Activated T-cell treated with anti-CD3 and anti-CD28 coated beads, Interleukin-2, amount 50 U/mL, for 1 hour (primary cell): ENCODE measurements at regions not wholly inside any gene's neighbourhood (a gene's known extent, or its start where the extent isn't known, plus 50 kb on each side); places are given as distances from the start of the nearest gene placed in this dataset.
"Not testable (repeated sequence)": the region's sequence is repeated elsewhere in the genome, so short reads cannot be mapped to it uniquely, and the experiment has no call there.

Source experiments
- DNase-seq: peaks from one replicate; pipeline ENCODE4 v3.0.0-alpha.2; 2020

DNA sequence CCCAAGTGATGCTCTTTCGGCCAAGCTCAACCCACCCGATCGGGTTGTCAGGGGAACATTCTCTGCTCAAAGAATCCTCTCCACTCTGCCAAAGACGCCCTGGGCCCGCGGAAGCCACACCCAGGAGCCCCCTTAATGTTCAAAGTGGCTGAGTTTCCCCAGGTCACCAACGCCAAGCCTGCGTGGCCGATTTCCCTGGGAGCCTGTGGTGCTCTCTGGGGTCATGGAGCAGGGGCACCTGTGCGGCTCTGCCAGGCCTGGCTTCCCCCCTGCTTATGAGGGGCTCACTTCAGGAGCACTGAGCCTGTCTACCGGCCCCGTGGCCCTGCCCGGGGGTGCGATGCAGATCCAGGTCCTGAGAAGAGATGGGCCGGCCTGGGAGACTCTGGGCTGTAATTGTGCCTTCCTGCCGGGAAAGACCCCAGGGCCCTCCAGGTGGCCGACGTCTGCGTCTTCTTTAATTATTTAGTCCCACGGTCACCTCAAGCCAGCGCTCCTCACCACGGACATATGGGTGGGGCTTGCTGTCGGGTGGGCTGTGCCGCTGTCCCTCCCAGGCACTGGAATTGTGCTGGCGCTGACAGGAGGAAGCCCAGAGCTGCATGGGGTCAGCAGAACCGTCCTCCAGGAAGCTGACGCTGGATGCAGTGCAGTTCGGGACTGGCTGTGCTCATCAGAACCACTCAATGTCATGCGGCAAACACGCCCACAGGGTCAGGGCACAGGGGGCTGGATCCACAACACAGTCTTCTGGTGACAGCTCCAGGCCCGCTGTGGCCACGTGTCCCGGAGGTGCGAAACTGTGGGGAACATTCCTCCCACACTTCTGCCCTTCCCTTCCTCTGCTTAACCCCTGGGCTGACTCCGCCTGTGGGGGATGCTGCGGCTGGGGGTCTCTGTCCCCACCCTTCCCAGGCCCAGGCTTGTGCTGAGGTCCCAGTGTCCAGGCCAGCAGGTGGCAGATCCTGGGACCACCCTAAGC is 267.6 kb upstream of the SFSWAP start:
- DNase-seq, result no peak

DNA sequence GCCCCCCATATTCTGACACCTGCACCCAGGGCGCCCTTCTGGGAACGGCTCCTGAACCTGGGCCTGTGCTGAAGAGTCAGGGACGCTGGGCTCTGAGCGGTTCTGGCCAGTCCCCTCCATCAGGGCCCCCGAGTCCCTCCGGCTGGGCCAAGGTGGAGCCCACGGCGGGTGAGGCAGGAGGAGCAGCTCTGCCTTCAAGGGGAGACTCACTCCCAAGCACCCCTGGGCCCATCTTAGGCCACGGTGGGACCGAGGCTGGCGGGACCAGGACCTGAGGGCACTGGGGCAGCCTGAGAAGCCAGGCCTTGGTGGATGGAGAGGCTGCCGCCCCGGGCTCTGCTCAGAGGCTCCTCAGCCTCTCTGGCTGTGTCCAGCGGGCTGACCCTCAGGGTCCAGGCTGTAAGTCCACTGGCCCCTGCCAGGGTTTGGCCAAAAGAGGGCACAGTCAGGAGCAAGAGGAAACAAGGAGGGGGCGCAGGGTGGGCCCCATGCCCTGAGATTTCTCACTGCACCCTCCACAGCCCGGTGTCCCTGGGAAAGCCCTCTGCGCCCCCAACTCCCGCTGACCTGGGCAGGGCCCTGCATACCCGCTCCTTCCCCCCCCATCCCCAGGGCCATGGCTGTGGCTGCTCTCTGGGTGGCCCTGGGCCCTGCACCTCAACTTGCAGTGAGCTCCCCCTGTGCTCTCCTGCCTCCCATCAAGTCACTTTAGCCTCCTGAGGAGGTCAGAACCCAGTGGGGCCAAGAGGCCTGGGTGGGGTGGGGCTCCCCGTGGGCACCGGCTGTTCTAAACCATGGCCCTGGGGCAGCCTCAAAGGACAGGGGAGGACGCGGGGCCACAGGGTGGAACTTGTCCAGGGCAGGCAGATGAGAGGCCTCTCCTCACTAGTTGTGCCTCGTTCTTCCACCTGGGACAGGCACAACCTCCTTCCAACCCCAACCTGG is 266.4 kb upstream of the SFSWAP start:
- no peak for DNase-seq

DNA sequence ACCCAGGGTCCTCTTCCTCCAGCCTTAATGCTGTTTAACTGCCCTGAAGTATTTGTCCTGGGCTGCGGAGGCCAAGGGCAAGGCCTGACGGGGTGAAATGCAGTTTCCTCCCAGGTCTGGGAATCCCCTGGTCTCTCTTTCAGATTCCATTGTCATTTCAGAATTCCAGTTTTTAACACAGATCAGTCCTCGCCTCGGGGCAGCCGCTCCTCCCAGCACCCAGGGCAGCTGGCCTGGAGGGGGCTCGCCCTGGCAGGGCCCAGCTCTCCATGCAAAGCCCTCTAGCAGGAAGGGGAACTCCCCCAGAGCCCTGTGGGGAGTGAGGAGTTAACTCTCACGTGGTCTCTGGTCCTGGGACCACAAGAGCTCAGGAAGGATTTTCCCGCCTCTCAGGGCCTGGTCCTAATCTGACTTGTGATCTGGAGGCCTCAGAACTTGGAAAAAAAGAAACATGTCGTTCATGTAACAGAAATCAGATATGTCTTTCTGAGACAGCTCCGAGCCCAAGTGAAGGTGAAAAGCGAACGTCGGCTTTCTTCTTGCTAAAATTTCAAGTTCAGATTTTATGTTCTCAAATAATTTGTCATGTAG is 265.6 kb upstream of the SFSWAP start:
- DNase-seq, result no peak

- DNase-seq, result no peak
These were observed 265.1 kb upstream of the SFSWAP start for GRCh38 chr12:131445795-131446194.

- DNase-seq, result not testable (repeated sequence)
These were observed 263.3 kb upstream of the SFSWAP start for GRCh38 chr12:131447636-131448035.

- DNase-seq, result no peak
These were observed 262.6 kb upstream of the SFSWAP start for GRCh38 chr12:131448254-131448795.

- no peak for DNase-seq
These were observed 261.9 kb upstream of the SFSWAP start for GRCh38 chr12:131449027-131449426.

DNA sequence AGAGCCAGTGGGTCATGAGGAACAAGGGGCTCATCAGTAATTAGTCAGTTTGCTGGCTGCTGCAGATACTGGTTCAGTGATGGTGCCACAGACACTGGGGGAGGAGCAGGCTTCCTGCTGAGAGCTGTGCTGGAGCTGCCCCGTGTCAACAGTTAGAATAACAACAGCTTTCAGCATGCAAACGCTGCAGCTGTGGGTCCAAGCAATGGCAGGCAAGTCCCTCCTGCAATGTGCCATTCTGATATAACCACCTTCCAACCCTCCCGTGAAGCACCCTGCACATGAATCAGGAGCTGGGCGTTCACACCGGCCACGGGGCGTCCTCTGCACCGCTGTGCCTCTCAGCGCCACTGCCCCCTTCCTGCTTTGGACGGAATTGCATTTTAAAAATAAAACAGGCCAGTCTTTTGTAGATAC is 258.4 kb upstream of the SFSWAP start:
- DNase-seq, result no peak

DNA sequence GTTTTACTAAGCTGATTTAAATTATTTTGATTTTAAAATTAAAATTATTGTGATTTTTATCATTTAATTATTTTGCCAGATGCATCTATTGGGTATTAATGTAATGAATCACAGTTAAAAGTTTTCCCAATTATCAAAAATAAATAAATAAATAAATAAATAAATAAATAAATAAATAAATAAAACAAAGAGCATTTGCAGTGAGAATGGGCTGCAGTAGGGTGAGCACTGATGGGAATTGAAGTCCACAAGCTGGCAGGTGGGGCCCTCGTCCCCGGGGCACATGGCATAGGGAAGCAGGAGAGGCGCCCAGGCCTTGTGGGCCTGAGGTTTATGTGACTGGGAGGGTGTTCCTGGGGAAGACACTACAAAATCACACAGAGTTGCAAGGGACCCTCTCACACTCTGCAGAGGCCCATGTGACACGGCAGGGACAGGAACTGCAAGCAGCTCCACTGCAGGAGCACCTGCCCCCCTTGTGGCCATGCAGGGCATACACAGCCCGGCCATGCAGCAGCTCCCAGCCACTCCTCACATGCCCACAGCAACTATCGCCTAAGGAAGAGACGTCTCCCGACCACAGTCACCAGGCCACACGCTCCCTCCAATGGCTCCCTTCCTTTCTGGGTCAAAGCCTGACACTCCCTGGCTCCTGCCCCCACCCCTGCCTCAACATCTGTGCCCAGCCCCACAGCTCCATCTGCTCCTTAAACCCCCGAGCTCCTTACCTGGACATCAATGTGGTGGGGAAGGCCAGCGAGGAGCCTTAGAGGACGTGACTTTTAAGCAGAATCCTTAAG is 256.3 kb upstream of the SFSWAP start:
- DNase-seq, result no peak

DNA sequence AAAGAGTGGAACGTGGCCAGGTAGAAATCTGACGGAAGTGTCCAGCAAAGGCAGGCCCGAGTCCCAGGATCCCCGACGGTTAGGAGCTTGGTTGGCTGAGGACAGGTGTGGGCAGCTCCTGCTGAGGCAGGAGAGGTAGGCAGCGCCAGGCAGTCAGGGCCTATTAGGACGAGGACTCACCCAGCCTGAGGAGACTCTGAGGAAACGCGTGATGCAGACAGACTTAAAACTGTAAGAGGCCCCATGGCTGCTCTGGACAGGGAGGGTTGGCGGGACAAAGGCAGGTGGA is 255.7 kb upstream of the SFSWAP start:
- no peak for DNase-seq

DNA sequence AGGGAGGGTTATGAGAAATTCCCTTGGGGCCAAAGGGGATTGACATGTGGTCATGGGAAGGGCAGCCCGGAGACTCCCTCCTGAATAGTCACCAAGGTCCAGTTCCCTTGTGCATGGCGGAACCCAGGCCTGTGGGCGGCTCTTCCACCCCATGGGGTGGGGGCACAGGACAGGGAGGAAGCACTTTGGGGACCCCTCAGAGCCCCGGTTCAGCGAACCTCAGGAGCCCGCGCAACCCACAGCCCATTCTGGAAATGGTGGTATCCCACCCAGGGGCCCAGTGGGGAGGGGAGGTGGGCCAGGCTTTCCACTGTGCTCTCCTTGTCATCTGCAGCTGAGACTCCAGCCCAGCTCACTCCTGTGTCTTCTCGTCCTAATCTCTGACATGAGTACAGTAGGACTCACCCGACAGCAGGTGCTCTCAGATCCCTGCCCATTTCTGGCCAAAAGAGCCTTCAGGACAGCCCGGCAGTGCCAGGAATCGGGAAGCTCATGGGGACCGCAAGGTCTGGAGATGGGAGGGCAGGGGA is 255.2 kb upstream of the SFSWAP start:
- no peak for DNase-seq

GRCh38 chr12:131456301-131457027 is 254.4 kb upstream of the SFSWAP start:
- no peak for DNase-seq

GRCh38 chr12:131457028-131457310 is 253.9 kb upstream of the SFSWAP start:
- no peak for DNase-seq

DNA sequence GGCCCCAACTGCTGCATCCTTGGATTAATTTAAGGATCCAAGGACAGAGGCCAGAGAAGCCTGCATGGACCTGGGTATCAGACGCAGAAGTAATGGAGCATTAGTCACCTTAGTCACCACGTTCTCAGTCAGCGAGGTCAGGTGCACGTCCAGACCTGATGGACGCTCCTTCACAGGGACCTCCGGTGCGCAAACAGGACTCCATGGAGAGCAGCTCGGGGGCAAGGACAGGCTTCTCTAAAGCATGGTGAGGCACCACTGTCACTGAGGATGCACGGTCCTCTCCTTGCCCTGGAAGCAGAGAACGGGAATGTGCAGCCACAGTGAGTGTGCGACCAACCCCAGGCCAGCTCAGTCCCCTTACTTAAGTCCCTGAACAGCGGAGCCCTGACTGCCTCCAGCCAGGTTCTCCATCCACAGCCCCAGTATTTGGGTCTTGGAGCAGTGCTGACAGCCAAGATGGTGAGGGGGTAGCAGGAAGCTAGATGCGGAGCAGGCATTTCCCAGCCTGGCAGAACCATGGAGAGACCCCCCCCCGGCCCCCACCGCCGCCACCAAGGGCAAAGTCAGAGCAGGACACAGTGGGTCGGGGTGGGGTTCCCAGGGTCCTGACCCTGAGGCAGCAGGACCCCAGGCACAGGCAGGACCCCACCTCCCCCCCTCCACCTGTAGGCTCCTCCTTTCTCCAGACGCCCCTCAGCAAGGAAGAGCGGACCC is 253.4 kb upstream of the SFSWAP start:
- no peak for DNase-seq

DNA sequence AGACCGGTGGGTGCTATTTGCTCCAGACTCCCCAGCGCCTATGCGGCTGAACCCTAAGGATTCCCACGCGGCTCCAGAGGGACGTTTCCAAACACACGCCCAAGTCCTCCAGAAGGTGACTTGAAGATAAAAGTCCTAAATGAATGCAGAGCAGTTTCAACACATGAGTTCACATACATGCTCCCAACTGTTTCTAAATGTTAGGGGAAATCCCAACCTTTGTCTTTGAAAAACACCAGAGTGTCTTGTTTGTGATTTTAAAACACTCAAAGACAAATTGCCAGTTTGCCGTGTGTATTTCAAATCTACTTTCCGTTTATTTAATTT is 252.9 kb upstream of the SFSWAP start:
- DNase-seq, result no peak

- DNase-seq, result no peak
These were observed 251.7 kb upstream of the SFSWAP start for GRCh38 chr12:131458931-131459772.

GRCh38 chr12:131459773-131460365 is 251.0 kb upstream of the SFSWAP start:
- no peak for DNase-seq

DNA sequence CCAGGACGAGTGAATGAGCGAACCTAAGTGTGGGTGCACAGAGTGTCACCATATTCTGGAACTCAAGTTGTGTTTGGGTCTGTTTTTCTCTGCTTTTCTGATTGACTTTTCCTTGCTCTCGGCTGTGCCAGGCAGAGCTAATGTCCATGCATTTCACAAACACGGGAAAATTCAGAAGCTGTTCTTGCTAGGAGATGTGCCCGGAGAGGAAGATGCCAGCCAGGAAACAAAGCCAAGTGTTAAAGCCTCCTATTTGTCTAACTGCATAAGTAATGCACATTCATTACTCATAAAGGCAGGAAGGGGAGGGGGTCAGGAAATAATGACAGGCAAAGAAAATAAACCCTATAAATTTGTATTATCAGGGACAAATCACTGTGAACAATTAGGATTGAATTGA is 250.4 kb upstream of the SFSWAP start:
- no peak for DNase-seq

- DNase-seq, result no peak
These were observed 249.8 kb upstream of the SFSWAP start for GRCh38 chr12:131461096-131461495.

- DNase-seq, result no peak
These were observed 247.7 kb upstream of the SFSWAP start for GRCh38 chr12:131463174-131463573.
